Activated T-helper 1 cell treated with Interleukin-2 at 50 U/mL for 16 hours (primary cell): ENCODE measurements at regions not wholly inside any gene's neighbourhood (a gene's known extent, or its start where the extent isn't known, plus 50 kb on each side); places are given as distances from the start of the nearest gene placed in this dataset.

Source experiments
- DNase-seq: peaks from one replicate; pipeline ENCODE4 v3.0.0-alpha.2; 2020; ENCODE audit warnings: low read depth

GRCh38 chr20:52572687-52573086, 381.1 kb upstream of the ZFP64 start:
- no peak for DNase-seq

- DNase-seq: no peak
Measured at GRCh38 chr20:52569201-52569600, 377.6 kb upstream of the ZFP64 start.

GRCh38 chr20:52565614-52566013, 374.0 kb upstream of the ZFP64 start:
- DNase-seq: no peak

DNA sequence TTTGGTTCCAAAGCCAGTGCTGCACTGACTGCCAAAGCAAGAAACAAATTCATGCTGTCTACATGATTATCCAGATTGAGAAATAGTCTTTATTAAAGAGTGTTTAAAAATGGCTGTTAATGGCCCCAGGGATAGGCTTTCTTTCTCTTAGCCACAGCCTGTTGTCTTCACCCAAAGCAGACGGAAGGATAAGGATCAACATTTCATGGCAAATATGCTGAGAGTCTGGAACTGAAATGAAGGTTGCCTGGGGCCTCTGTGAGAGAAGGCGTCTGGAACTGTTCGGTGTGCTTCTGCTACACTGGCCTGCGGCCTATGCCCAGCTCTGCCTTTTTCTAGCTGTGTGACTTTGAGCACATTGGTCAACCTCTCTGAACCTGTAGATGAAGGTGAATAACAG, 373.0 kb upstream of the ZFP64 start:
- DNase-seq: no peak

DNA sequence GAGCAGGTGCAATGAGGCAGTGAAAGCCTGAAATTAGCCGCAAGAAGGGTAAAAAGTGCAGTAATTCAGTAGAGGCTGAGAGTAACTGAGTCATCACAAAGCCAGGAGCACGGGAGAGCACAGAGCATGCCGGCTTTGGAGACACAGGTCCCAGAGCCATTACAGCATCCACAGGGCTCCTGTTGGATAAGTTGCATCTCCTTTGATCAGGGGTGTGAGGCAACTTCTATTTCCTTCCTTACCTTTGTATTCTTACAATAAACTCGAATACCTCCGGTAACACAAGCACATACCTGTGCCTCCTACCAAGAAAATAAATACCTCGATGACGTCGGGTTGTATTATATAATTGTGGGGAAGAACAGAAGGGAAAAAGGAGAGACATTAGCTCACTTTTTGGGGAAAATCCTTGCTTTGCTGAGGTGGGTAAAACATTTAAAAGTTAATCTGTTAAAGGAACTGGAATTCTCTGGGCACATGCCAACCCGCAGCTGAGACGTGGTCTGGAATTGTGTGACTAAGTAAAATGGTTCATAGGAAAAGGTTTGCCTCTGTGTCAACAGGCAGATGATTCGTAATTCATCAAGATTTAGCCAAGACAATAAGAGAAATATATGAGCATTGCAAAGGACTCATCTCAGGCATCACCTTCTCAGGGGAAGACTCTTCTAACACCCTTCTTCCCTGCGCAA, 360.7 kb upstream of the ZFP64 start:
- DNase-seq: no peak

DNA sequence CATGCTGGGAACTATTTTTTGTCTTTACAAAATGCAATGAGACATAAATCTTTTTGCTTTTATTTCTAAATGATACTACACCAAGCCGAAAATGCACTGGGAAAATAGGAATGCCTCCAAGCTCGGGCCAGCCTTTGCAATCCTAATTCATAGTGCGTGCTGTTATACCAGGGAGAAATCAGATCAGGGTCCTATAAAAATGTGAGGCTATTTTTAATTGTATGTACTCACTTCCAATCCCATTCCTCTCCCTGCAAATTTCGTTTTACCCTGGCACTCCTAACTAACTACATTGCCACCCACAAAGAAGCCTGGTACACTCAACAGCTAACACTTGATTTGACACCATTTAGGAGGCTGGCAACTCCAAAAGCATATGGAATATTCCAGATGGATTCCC, 350.6 kb upstream of the ZFP64 start:
- no peak for DNase-seq

DNA sequence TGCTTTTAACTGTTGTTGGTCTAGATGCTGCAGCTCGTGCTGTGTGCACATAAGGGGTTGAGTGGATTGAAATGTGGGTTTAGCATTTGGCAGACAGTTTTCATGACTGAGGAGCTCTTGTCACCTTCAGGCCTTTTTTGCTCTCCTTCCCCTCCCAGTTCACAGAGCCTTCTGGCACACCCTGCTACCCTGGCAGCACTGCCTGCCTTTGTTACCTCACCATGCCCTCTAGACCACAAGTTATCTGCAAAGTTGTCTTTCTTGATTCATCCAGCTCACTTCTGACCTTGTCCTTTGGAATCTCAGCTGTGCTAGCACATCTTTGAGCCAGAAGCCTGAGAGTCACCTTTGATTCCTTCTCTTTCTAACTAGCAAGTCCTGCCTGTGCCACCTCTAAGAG, 348.9 kb upstream of the ZFP64 start:
- DNase-seq: no peak

- DNase-seq: no peak
Measured at GRCh38 chr20:52539891-52540290, 348.3 kb upstream of the ZFP64 start.

DNA sequence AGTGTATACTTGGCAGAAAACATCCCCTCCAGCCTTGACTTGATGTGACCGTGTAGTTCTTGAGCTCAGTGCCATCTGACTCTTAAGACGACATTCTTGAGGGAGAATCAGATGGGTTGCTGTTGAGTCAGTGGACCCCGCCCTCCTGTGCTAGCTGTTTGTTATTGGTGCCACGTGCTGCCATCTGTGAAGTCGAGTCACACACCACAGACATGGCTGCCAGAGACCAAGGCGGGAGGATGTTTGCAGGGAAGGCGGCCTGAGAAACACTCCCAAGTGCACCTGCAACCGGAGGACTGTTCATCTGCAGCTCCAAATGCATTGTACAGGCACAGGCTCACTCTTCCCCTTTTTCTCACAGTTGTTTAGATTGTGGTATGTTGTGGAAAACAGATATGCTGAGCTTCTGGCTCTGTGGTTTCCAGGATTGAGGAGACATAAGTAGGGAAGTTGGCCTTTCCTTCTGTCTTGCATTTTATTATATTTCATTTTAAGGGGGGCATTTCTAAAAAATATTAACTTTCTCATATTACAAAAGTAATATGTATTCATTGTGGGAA, 345.3 kb upstream of the ZFP64 start:
- DNase-seq: no peak

DNA sequence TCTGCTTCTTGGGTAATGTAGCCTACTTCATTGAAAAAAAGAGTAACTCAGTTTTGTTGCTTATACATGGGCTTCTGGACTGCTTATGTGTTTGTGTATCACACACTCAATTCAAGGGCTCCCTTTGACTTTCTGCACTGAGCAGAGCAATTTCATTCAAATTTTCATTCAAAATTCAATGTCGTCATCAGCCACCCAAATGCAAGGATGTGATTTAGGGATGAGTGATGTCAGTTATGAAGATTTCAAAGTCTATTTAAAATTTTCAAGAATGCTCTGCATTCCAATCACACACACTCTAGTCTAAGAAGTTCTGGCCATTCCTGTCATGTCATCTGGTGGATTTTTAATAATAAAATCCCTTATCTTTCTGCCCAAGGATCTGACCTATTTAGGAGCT, 344.5 kb upstream of the ZFP64 start:
- no peak for DNase-seq

DNA sequence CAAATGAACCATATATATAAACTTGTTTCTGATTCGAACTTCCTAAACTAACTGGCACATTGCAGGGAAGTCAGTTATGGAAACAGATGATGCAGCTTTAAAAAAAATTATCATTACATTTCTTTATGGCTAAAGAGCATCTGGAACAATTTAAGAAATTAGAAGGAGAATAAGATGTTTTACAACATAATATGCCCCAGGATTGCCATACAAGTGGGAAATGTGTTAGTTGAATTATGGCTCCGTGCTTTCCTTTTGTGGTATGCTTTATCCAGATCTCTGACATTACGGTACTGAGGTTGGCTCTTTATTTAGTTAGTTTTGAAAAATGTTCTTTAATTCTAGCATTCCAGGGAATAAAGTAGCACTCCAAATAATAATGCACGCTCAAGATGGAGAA, 343.0 kb upstream of the ZFP64 start:
- no peak for DNase-seq

GRCh38 chr20:52533401-52533800, 341.8 kb upstream of the ZFP64 start:
- DNase-seq: no peak

- DNase-seq: no peak
Measured at GRCh38 chr20:52532674-52533073, 341.1 kb upstream of the ZFP64 start.

DNA sequence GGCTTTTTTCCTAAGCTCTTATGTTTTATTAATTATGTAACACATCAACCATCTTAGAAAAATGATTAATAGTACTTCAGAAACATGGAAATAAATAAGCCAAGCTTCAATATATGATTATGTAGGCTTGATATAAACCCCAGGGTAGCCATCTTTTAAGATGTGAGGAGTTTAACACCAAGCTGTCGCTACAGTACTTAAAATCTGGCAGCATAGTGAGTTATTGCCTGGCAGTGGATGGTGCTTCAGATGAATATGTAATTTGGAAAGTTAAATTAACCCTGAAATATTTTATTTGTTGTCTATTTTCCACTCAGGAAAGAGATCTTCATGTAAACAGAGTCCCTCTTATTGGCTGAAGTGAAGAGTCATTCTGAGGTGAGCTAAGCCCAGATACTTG, 339.0 kb upstream of the ZFP64 start:
- no peak for DNase-seq

- no peak for DNase-seq
Measured at GRCh38 chr20:52529826-52530225, 338.2 kb upstream of the ZFP64 start.

DNA sequence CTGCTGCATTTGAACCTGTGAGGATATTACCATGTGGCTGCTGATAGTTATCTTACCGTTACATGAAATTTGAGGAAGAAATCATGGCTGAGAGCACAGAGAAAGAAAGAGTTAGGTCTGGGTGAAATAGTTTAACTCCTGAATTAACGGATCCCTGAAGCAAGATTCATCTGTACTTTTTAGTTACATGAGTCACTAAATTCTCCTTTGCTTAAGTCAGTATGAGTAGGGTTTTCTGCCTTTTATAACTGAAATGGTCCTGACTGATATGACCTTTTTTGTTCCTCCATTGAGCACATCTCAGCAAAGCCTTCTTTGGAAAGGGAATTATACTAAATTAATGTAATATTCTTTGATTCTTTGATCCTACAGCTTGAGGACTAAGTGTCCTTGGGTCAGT, 333.3 kb upstream of the ZFP64 start:
- no peak for DNase-seq

DNA sequence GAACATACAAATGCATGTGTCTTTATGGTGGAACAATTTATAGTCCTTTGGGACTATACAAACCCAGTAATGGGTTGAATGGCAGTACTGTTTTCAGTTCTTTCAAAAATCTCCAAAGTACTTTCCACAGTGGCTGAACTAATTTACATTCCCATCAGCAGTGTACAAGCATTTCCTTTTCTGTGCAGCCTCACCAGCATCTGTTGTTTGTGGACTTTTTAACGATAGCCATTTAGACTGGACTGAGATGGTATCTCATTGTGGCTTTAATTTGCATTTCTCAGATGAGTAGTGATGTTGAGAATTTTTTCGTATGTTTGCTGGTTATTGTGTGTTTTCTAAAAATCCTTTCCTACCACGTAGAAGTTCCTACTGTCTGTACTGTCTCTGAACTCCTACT, 327.2 kb upstream of the ZFP64 start:
- no peak for DNase-seq

DNA sequence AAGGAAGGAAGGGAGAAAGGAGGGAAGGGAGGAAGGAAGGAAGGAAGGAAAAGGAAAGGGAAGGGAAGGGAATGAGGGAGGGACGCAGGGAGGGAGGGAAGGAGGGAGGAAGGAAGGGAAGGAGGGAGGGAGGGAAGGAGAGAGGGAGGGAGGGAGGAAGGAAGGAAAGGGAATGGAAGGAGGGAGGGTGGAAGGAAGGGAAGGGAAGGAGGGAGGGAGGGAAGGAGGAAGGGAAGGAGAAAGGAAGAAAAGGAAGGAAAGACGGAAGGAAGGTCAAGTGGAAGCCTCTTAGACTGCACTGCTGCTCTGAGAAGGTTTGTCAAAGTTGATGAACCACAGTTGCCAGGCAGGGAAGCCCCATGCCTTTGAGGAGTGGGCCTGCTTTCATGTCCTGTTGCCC, 324.3 kb upstream of the ZFP64 start:
- no peak for DNase-seq

DNA sequence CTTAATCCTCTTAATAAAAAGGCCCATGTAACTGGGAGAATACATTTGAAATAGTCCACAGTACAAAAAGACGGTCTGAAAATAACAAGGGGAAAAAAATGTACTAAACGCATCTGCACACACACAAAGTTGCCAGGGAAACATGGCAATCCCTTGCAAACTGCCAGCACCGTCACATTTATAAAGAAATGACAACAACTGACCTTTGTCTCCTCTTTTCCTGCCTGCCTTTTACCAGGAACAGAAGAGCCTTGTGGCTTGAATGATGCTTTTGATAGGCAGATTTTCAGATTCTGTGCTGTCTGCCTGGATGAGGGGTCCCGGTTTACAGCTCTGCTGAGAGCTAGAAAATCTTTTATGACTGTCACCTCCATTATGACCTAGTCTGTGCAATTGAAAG, 308.6 kb upstream of the ZFP64 start:
- DNase-seq: no peak

DNA sequence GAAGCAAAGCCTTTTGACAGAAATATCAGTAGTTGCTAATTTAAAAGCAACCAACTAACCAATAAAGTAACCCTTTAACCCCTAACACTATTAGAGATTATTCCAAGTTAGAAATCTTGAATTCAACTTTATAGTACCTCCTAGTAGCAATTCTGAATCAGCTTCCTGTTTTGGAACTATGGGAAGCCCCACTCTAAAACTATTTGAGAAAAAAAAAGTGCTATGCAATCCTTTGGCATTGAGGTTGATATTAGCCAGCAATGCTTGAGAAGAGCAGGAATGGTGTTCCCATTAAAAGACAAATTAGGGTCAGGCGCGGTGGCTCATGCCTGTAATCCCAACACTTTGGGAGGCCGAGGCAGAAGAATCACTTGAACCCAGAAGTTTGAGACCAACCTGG, 306.2 kb upstream of the ZFP64 start:
- DNase-seq: no peak

GRCh38 chr20:52496191-52496590, 304.6 kb upstream of the ZFP64 start:
- DNase-seq: no peak

GRCh38 chr20:52494244-52494643, 302.7 kb upstream of the ZFP64 start:
- no peak for DNase-seq

GRCh38 chr20:52493171-52493721, 301.7 kb upstream of the ZFP64 start:
- no peak for DNase-seq
